ENCODE measurements at regions not wholly inside any gene's neighbourhood (a gene's known extent, or its start where the extent isn't known, plus 50 kb on each side); places are given as distances from the start of the nearest gene placed in this dataset.
A peak's percentile ranks its signal among the peaks of the same experiment; 100 is the strongest.
"Not testable (repeated sequence)": the region's sequence is repeated elsewhere in the genome, so short reads cannot be mapped to it uniquely, and the experiment has no call there.

- DNase-seq: no peak
Observed at GRCh38 chr4:15164571-15164970, 162.3 kb downstream of the CPEB2 start.

- DNase-seq: no peak
Observed at GRCh38 chr4:15167743-15168142, 165.5 kb downstream of the CPEB2 start.

DNA sequence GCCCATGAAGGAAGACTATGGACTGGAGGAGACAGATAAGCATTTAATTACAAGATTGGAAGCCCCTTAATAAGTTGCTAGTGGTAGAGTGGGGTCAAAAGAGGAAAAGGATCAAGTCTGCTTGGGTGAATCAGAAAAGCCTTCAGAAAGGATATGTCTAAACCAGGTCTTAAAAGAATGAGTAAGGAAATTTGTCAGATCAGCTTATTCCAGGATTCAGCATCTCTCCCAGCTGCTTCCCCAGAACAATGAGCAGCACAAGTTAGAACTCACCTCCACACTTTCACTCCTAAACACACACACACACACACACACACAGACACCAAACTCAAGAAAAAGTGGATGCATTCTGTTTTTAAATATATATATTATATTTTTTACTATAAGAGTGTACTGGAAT lies 166.5 kb downstream of the CPEB2 start:
- DNase-seq: no peak

DNA sequence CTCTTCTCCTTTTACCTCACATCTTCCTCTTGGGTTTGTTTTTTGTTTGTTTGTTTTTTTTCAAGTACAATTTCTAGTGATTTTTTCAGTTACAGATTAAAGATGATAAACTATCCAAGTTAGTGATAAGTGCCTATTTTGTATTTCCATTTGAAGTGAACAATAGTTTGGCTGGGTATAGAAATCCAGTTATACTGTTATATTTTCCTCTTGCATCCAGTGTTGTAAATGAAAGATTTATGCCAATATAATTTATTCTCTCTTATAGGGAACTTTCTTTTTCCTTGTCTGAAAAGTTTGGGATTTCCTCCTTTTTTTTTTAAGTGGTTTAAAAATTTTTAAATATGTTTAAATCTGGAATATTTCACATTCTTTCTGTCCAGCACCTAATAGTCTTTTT lies 169.4 kb downstream of the CPEB2 start:
- DNase-seq: no peak

GRCh38 chr4:15173251-15173650 lies 171.0 kb downstream of the CPEB2 start:
- no peak for DNase-seq

- not testable (repeated sequence) for DNase-seq
Observed at GRCh38 chr4:15174168-15174567, 171.9 kb downstream of the CPEB2 start.

DNA sequence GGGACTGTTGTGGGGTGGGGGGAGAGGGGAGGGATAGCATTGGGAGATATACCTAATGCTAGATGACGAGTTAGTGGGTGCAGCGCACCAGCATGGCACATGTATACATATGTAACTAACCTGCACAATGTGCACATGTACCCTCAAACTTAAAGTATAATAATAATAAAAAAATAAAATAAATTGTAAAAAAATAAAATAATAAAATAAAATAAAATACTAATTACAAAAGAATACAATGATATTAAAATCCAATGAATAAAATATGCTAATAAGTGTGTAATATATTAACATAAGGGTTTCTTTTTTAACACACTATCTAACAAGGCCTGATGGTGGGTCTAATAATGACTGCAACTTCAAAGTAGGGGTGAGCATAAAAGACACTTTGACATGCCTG lies 177.6 kb downstream of the CPEB2 start:
- DNase-seq: not testable (repeated sequence)

- no peak for DNase-seq
Observed at GRCh38 chr4:15182600-15183220, 180.4 kb downstream of the CPEB2 start.

DNA sequence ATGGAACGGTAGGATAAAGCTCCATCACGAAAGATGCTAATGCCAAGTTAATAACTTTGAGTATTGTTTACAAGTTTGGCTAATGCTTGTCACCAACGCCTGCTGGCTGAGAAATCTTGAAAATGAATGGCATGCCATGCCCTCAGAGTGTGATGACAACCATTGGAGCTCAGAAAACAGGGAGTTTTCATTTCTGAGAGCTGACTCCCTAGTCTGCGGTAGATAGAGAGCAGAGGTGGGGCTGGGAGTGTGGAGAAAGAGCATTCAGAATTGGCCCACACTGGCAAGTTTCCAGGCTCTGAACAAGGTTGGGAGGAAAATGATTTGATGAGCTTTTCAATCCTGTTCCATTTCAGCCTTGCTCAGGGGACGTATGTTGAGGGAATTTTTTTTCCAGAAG lies 183.9 kb downstream of the CPEB2 start:
- no peak for DNase-seq

DNA sequence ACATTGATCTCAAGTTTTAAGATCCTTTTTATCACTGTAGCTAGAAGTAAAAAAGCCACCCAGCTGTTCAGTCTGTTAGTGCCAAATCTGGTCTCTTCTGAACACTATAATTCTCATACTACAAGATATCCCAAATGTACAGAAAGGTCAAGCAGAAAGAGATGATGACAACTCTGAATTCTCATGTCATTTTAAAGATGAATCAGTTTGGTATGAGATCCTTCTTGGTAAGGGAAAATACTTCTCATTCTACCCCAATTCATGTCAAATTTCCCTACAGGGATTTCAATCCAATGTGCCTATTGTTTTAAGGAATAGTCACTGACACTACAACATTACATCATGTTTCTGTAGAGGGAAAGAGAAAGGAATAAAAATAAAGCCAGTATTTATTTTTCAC lies 184.5 kb downstream of the CPEB2 start:
- DNase-seq: no peak

DNA sequence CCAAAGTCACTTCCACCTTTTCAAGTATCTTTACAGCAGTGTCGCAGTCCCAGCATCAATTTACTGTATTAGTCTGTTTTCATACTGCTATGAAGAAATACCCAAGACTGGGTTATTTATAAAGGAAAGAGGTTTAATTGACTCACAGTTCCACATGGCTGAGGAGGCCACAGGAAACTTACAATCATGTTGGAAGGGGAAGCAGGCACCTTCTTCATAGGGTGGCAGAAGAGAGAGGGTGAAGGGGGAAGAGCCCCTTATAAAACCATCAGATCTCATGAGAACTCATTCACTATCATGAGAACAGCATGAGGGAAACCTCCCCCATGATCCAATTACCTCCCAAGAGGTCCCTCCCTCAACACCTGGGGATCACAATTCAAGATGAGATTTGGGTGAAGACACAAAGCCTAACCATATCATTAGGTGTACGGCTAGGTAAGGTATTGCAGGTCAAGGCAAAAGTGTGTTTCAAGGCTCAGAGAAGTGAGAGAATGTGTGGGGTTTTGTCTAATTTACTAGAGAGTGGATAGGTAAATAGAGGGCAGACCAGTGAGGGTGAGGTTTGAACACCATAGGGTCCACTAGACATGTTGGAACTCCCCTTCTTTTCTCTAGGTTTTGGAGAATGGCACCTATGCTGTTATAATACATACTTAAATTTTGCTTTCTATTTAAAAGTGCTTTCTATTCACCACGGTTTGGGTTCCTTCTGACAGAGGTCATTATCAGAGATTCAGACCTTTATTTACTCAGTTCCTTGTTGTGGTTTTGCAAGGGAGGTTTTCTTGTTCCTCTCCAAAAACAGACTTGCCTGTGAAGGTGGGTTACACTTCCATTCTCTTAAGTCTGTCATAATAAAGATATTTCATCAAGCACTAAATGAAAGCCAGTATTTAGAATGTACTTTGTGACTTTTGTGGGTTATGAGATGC lies 186.6 kb downstream of the CPEB2 start:
- DNase-seq: no peak

DNA sequence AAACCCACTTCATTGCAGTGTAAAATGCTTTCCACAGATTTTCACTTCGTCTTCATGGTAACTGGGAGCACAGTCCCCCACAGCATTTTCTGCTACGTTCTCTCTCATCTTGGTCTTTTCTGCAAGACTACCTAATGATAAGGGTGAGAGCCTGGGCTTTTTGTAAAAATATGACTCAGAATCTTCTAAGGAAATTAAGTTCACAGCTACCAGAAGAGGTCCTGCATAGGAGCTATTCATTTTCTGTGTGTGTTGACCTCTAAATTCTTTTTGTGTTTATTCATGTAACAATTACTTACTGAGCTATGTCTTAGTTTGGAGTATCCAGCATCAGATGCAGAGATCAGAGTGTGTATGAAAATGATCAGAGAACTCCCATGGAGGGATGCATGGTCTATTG lies 192.2 kb downstream of the CPEB2 start:
- DNase-seq: no peak

- DNase-seq: no peak
Observed at GRCh38 chr4:15197005-15197404, 194.7 kb downstream of the CPEB2 start.

GRCh38 chr4:15198070-15198727 lies 195.9 kb downstream of the CPEB2 start:
- no peak for DNase-seq

DNA sequence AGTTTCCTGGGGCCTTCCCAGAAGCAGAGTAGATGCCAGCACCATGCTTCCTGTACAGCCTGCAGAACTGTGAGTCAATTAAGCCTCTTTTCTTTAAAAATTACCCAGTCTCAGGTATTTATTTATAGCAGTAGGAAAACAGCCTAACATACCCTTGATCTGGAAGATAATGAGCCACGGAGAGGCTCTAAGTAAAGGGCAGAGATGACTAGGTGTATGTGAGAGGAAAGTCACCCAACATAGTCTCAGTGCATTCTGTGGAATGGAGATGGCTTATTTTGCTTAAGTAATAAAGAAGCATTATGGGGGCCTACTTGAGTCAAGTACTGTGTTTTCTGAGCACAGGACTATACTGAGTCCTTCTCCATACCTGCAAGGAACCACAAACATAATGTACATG lies 199.5 kb downstream of the CPEB2 start:
- no peak for DNase-seq

DNA sequence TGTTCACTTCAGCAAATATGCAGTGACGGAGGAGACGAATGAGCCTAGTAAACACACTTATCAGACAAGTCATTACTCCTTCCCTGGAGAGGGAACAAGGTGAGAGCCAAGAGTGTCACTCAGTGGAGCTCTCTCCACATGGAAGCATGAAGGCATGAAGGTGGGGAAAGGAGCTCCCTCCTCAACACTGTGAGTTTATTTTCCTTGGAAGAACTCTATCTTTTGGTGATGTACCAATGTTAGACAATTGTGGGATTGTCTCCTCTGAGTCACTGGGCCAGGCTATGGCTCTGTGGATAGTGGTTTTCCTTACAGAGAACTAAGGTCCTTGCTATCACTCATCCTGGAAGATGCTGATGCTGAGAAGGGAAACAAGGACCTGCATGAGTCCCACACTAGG lies 200.2 kb downstream of the CPEB2 start:
- no peak for DNase-seq

GRCh38 chr4:15206526-15206925 lies 204.2 kb downstream of the CPEB2 start:
- not testable (repeated sequence) for DNase-seq

GRCh38 chr4:15213302-15213970 lies 211.2 kb downstream of the CPEB2 start:
- DNase-seq: no peak

DNA sequence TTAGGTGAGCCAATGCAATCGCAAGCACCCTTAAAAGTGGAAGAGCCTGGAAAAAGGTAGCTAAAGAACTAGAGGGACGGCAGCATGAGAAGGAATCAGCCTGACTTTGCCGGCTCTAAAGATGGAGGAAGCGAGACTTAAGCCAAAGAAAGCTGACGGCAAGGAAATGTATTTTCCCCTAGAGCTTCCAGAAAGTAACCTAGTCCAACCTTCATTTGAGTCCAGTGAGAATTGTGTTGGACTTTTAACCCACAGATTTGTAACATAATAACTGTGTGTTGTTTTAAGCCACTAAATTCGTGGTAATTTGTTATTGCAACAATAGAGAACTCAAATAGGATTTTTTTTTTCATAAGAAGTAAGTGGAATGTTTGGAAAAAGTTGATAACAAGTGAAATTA lies 212.7 kb upstream of the C1QTNF7 start:
- no peak for DNase-seq

DNA sequence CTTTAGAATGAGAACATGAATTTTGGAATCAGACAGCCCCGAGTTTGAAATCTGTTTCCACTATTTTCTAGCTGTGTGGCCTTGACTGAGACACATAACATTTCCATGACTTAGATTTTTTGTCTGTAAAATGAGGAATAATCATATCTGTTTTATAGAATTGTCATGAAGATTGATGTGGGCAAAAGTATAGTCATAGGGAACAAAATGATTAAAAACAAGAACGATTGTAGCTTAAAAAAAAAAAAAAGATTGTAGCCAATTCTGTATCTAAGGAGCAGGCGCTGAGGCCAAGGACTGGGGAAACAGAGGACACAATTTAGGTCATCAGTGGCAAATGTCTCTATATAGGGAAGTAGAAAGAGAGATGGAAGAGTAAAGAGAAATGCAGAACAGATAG lies 201.6 kb upstream of the C1QTNF7 start:
- no peak for DNase-seq

GRCh38 chr4:15231265-15232091 lies 196.4 kb upstream of the C1QTNF7 start:
- DNase-seq: peak; percentile 65

Data from activated T-cell treated with anti-CD3 and anti-CD28 coated beads, Interleukin-2, amount 50 U/mL, for 1 hour (primary cell).